Right kidney (tissue), 1 donor: ENCODE measurements at regions not wholly inside any gene's neighbourhood (a gene's known extent, or its start where the extent isn't known, plus 50 kb on each side); places are given as distances from the start of the nearest gene placed in this dataset.

ENCODE experiments used
- DNase-seq: peaks from one replicate; pipeline ENCODE4 v3.0.0-alpha.2; 2016

GRCh38 chr7:15743926-15744480, 57.5 kb upstream of the MEOX2 start:
- DNase-seq = no peak

GRCh38 chr7:15737601-15738000, 51.1 kb upstream of the MEOX2 start:
- no peak for DNase-seq
